ENCODE measurements at regions not wholly inside any gene's neighbourhood (a gene's known extent, or its start where the extent isn't known, plus 50 kb on each side); places are given as distances from the start of the nearest gene placed in this dataset.

- TF ChIP-seq EZH2 (IDR thresholded peaks at IDR 0.05; ENCODE audit: insufficient read depth, poor library complexity, severe bottlenecking) (no peak), EZH2phosphoT487 (IDR thresholded peaks at IDR 0.05; ENCODE audit: insufficient read depth, low read depth) (no peak)
Observed at GRCh38 chr10:23912884-23913404, 296.0 kb upstream of the KIAA1217 start.

All from GM23248 (cell line).